ENCODE measurements at regions not wholly inside any gene's neighbourhood (a gene's known extent, or its start where the extent isn't known, plus 50 kb on each side); places are given as distances from the start of the nearest gene placed in this dataset.
"Not testable (repeated sequence)": the region's sequence is repeated elsewhere in the genome, so short reads cannot be mapped to it uniquely, and the experiment has no call there.

GRCh38 chr14:70254476-70254961 is 65.8 kb upstream of the SLC8A3 start:
- Histone ChIP-seq H3K4me3 (ENCODE audit: insufficient read depth in 1 of 2, low read depth in 1 of 2, low read length in 2 of 2) (peak overlapping the region; percentile 60 to 72), H2AK5ac (ENCODE audit: low read length, severe bottlenecking) (no peak overlapping the region), H3K18ac (ENCODE audit: low read depth in 1 of 2, low read length in 2 of 2) (peak overlapping the region in 1 of 2 experiments; percentile 24), H2BK12ac (ENCODE audit: low read length in 2 of 2) (no peak overlapping the region), H3K4me2 (ENCODE audit: low read length, poor library complexity, severe bottlenecking) (peak overlapping the region; percentile 92), H3K27me3 (ENCODE audit: control insufficient read depth in 1 of 2, insufficient read depth in 1 of 2, low read length in 2 of 2) (peaks cover 13 to 29% of the 10 kb centered on the region in 2 experiments), H2BK5ac (ENCODE audit: low read depth, low read length, poor library complexity, severe bottlenecking) (no peak overlapping the region), H3K9ac (ENCODE audit: low read length) (no peak overlapping the region), H3K14ac (ENCODE audit: low read length in 2 of 2) (no peak overlapping the region), H3K4ac (ENCODE audit: low read depth in 1 of 2, low read length in 2 of 2) (no peak overlapping the region), H2AFZ (ENCODE audit: low read depth, low read length) (peak overlapping the region; percentile 96), H3K9me3 (ENCODE audit: control insufficient read depth, low read length) (peaks cover 3% of the 10 kb centered on the region), H3K27ac (ENCODE audit: low read length, poor library complexity, severe bottlenecking) (no peak overlapping the region), H3K36me3 (ENCODE audit: control insufficient read depth in 1 of 2, insufficient read depth in 2 of 2, low read depth in 1 of 2, low read length in 2 of 2) (no peaks in the 10 kb centered on the region), H3K23ac (ENCODE audit: low read length in 2 of 2) (no peak overlapping the region), H4K91ac (ENCODE audit: low read length) (no peak overlapping the region), H2BK120ac (ENCODE audit: low read depth, low read length) (no peak overlapping the region), H3K4me1 (ENCODE audit: control insufficient read depth, insufficient read depth, low read depth, low read length) (peaks cover 2% of the 10 kb centered on the region), H3K79me1 (replicated peaks; ENCODE audit: low read length, poor library complexity, severe bottlenecking) (no peaks in the 10 kb centered on the region), H4K8ac (ENCODE audit: low read length) (peak overlapping the region; percentile 37), H2BK15ac (ENCODE audit: low read depth, poor library complexity, severe bottlenecking) (no peak overlapping the region)
- peak; percentile 3 for DNase-seq
- WGBS = 4% methylated on average over 17 of the region's 31 CpGs

- H3K27me3 ChIP-seq (ENCODE audit: control insufficient read depth in 1 of 2, insufficient read depth in 1 of 2, low read length in 2 of 2) = peaks cover 13 to 29% of the 10 kb centered on the region in 2 experiments
- not testable (repeated sequence) for H3K27ac ChIP-seq (ENCODE audit: low read length, poor library complexity, severe bottlenecking); H2AK5ac ChIP-seq (ENCODE audit: low read length, severe bottlenecking); H2BK120ac ChIP-seq (ENCODE audit: low read depth, low read length); H4K91ac ChIP-seq (ENCODE audit: low read length); H3K4me1 ChIP-seq (ENCODE audit: control insufficient read depth, insufficient read depth, low read depth, low read length); H3K14ac ChIP-seq (ENCODE audit: low read length in 2 of 2); H3K9me3 ChIP-seq (ENCODE audit: control insufficient read depth, low read length); H2BK12ac ChIP-seq (ENCODE audit: low read length in 2 of 2); H3K4me3 ChIP-seq (ENCODE audit: insufficient read depth in 1 of 2, low read depth in 1 of 2, low read length in 2 of 2); H3K4me2 ChIP-seq (ENCODE audit: low read length, poor library complexity, severe bottlenecking); H2BK5ac ChIP-seq (ENCODE audit: low read depth, low read length, poor library complexity, severe bottlenecking); H3K79me1 ChIP-seq (replicated peaks; ENCODE audit: low read length, poor library complexity, severe bottlenecking); H4K8ac ChIP-seq (ENCODE audit: low read length); H2BK15ac ChIP-seq (ENCODE audit: low read depth, poor library complexity, severe bottlenecking); H3K23ac ChIP-seq (ENCODE audit: low read length in 2 of 2); H3K36me3 ChIP-seq (ENCODE audit: control insufficient read depth in 1 of 2, insufficient read depth in 2 of 2, low read depth in 1 of 2, low read length in 2 of 2); H3K18ac ChIP-seq (ENCODE audit: low read depth in 1 of 2, low read length in 2 of 2); H3K9ac ChIP-seq (ENCODE audit: low read length); H2AFZ ChIP-seq (ENCODE audit: low read depth, low read length); DNase-seq; H3K4ac ChIP-seq (ENCODE audit: low read depth in 1 of 2, low read length in 2 of 2)
- 95% methylated on average over 2 of the region's 4 CpGs for WGBS
Measured at GRCh38 chr14:70253547-70253946, 64.8 kb upstream of the SLC8A3 start.

DNA sequence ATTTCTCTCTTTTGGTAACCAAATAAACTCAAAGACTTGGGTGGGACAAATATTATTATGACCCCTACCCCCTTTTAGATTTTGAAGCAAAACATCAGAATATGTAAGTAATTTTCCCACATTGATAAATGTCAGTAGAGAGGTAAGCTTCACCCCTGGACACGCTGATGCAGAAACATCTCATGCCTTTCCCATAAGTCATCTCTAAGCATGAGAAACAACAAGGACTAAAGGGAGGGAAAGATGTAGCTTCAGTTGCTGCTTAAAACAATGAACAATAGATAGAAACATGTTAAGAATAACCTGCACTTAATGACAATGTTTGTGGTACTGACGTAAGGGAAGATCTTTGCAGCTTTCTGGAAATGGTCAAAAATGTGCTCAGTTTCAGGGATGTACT is 56.3 kb upstream of the SLC8A3 start:
- Histone ChIP-seq H2BK12ac (ENCODE audit: low read length in 2 of 2) (no peak overlapping the region), H3K79me1 (replicated peaks; ENCODE audit: low read length, poor library complexity, severe bottlenecking) (no peaks in the 10 kb centered on the region), H3K9me3 (ENCODE audit: control insufficient read depth, low read length) (no peaks in the 10 kb centered on the region), H3K14ac (ENCODE audit: low read length in 2 of 2) (no peak overlapping the region), H3K36me3 (ENCODE audit: control insufficient read depth in 1 of 2, insufficient read depth in 2 of 2, low read depth in 1 of 2, low read length in 2 of 2) (no peaks in the 10 kb centered on the region), H3K4me1 (ENCODE audit: control insufficient read depth, insufficient read depth, low read depth, low read length) (no peaks in the 10 kb centered on the region), H3K18ac (ENCODE audit: low read depth in 1 of 2, low read length in 2 of 2) (no peak overlapping the region), H3K27me3 (ENCODE audit: control insufficient read depth in 1 of 2, insufficient read depth in 1 of 2, low read length in 2 of 2) (no peaks in the 10 kb centered on the region), H2AFZ (ENCODE audit: low read depth, low read length) (no peak overlapping the region), H2BK5ac (ENCODE audit: low read depth, low read length, poor library complexity, severe bottlenecking) (no peak overlapping the region), H3K4ac (ENCODE audit: low read depth in 1 of 2, low read length in 2 of 2) (no peak overlapping the region), H3K4me2 (ENCODE audit: low read length, poor library complexity, severe bottlenecking) (no peak overlapping the region), H2BK120ac (ENCODE audit: low read depth, low read length) (no peak overlapping the region), H4K91ac (ENCODE audit: low read length) (no peak overlapping the region), H3K9ac (ENCODE audit: low read length) (no peak overlapping the region), H3K4me3 (ENCODE audit: insufficient read depth in 1 of 2, low read depth in 1 of 2, low read length in 2 of 2) (no peak overlapping the region), H4K8ac (ENCODE audit: low read length) (no peak overlapping the region), H2AK5ac (ENCODE audit: low read length, severe bottlenecking) (no peak overlapping the region), H2BK15ac (ENCODE audit: low read depth, poor library complexity, severe bottlenecking) (no peak overlapping the region), H3K23ac (ENCODE audit: low read length in 2 of 2) (no peak overlapping the region), H3K27ac (ENCODE audit: low read length, poor library complexity, severe bottlenecking) (no peak overlapping the region)
- no peak for DNase-seq
- 90% methylated on average over 2 of the region's 2 CpGs for WGBS

DNA sequence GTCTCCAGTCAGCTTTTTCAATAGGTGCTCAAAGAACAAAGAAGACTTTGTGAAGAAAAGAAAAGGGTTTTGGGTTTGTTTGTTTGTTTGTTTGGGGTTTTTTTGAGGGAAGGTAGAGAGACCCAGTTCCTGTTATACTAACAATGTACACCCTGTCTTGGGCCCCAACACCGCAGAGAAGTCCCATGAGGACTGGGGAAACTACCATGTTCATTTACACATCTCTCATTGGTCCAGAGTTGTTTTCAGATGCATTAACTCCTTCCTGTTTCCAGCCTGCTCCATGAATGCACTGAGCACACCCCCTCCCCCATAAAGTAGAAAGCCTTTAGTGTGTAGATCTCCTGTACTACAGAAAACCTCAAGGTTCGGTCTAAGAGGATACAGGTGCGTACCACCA is 51.1 kb upstream of the SLC8A3 start:
- no peak overlapping the region for H3K18ac ChIP-seq (ENCODE audit: low read depth in 1 of 2, low read length in 2 of 2)
- H2AFZ ChIP-seq (ENCODE audit: low read depth, low read length) = no peak overlapping the region
- no peak overlapping the region for H4K91ac ChIP-seq (ENCODE audit: low read length)
- no peak overlapping the region for H3K9ac ChIP-seq (ENCODE audit: low read length)
- no peak overlapping the region for H4K8ac ChIP-seq (ENCODE audit: low read length)
- no peak overlapping the region for H3K4me2 ChIP-seq (ENCODE audit: low read length, poor library complexity, severe bottlenecking)
- H3K4ac ChIP-seq (ENCODE audit: low read depth in 1 of 2, low read length in 2 of 2) = no peak overlapping the region
- H2BK12ac ChIP-seq (ENCODE audit: low read length in 2 of 2) = no peak overlapping the region
- H3K23ac ChIP-seq (ENCODE audit: low read length in 2 of 2) = no peak overlapping the region
- no peak overlapping the region for H2BK120ac ChIP-seq (ENCODE audit: low read depth, low read length)
- no peak overlapping the region for H2BK15ac ChIP-seq (ENCODE audit: low read depth, poor library complexity, severe bottlenecking)
- no peak overlapping the region for H3K14ac ChIP-seq (ENCODE audit: low read length in 2 of 2)
- H2BK5ac ChIP-seq (ENCODE audit: low read depth, low read length, poor library complexity, severe bottlenecking) = no peak overlapping the region
- H3K79me1 ChIP-seq (replicated peaks; ENCODE audit: low read length, poor library complexity, severe bottlenecking) = no peaks in the 10 kb centered on the region
- no peaks in the 10 kb centered on the region for H3K27me3 ChIP-seq (ENCODE audit: control insufficient read depth in 1 of 2, insufficient read depth in 1 of 2, low read length in 2 of 2)
- H3K4me1 ChIP-seq (ENCODE audit: control insufficient read depth, insufficient read depth, low read depth, low read length) = no peaks in the 10 kb centered on the region
- H3K4me3 ChIP-seq (ENCODE audit: insufficient read depth in 1 of 2, low read depth in 1 of 2, low read length in 2 of 2) = no peak overlapping the region
- no peaks in the 10 kb centered on the region for H3K36me3 ChIP-seq (ENCODE audit: control insufficient read depth in 1 of 2, insufficient read depth in 2 of 2, low read depth in 1 of 2, low read length in 2 of 2)
- H3K9me3 ChIP-seq (ENCODE audit: control insufficient read depth, low read length) = no peaks in the 10 kb centered on the region
- no peak overlapping the region for H2AK5ac ChIP-seq (ENCODE audit: low read length, severe bottlenecking)
- no peak overlapping the region for H3K27ac ChIP-seq (ENCODE audit: low read length, poor library complexity, severe bottlenecking)
- DNase-seq = no peak
- WGBS = 44% methylated on average over 3 of the region's 3 CpGs

All from mesenchymal stem cell (in vitro differentiated cells and primary cell).